ENCODE measurements at regions not wholly inside any gene's neighbourhood (a gene's known extent, or its start where the extent isn't known, plus 50 kb on each side); places are given as distances from the start of the nearest gene placed in this dataset.

- no peak for DNase-seq (ENCODE audit: low read depth)
- no peak overlapping the region for H3K4me3 ChIP-seq (ENCODE audit: low read length)
- TF ChIP-seq CTCF (IDR thresholded peaks at IDR 0.05; ENCODE audit: insufficient read depth, low read depth, low read length, missing control alignments): no peak
These were observed 56.9 kb upstream of the LRP8 start for GRCh38 chr1:53384796-53385195.

- H3K4me3 ChIP-seq (ENCODE audit: low read length): no peak overlapping the region
- TF ChIP-seq CTCF (IDR thresholded peaks at IDR 0.05; ENCODE audit: insufficient read depth, low read depth, low read length, missing control alignments): no peak
- no peak for DNase-seq (ENCODE audit: low read depth)
These were observed 57.7 kb upstream of the LRP8 start for GRCh38 chr1:53385276-53386225.

GRCh38 chr1:53388963-53389362 is 61.1 kb upstream of the LRP8 start:
- DNase-seq (ENCODE audit: low read depth): no peak
- no peak for TF ChIP-seq CTCF (IDR thresholded peaks at IDR 0.05; ENCODE audit: insufficient read depth, low read depth, low read length, missing control alignments)
- H3K4me3 ChIP-seq (ENCODE audit: low read length): no peak overlapping the region

- no peak for DNase-seq (ENCODE audit: low read depth)
- H3K4me3 ChIP-seq (ENCODE audit: low read length): no peak overlapping the region
- TF ChIP-seq CTCF (IDR thresholded peaks at IDR 0.05; ENCODE audit: insufficient read depth, low read depth, low read length, missing control alignments): no peak
These were observed 62.4 kb upstream of the LRP8 start for GRCh38 chr1:53390261-53390660.

- no peak for DNase-seq (ENCODE audit: low read depth)
- TF ChIP-seq CTCF (IDR thresholded peaks at IDR 0.05; ENCODE audit: insufficient read depth, low read depth, low read length, missing control alignments): no peak
- no peak overlapping the region for H3K4me3 ChIP-seq (ENCODE audit: low read length)
These were observed 62.9 kb upstream of the LRP8 start for GRCh38 chr1:53390736-53391135.

GRCh38 chr1:53391296-53391695 is 63.4 kb upstream of the LRP8 start:
- no peak for TF ChIP-seq CTCF (IDR thresholded peaks at IDR 0.05; ENCODE audit: insufficient read depth, low read depth, low read length, missing control alignments)
- no peak for DNase-seq (ENCODE audit: low read depth)
- H3K4me3 ChIP-seq (ENCODE audit: low read length): no peak overlapping the region

- no peak for TF ChIP-seq CTCF (IDR thresholded peaks at IDR 0.05; ENCODE audit: insufficient read depth, low read depth, low read length, missing control alignments)
- no peak for DNase-seq (ENCODE audit: low read depth)
- no peak overlapping the region for H3K4me3 ChIP-seq (ENCODE audit: low read length)
These were observed 64.1 kb upstream of the LRP8 start for GRCh38 chr1:53391982-53392381.

Measured in epithelial cell of esophagus (primary cell).